Suprapubic skin (tissue), 4 donors: ENCODE measurements at regions not wholly inside any gene's neighbourhood (a gene's known extent, or its start where the extent isn't known, plus 50 kb on each side); places are given as distances from the start of the nearest gene placed in this dataset.

Experiments
- DNase-seq, 2 donors: peaks; one replicate each; pipeline ENCODE4 v3.0.0-alpha.2; 2019; ENCODE audit warnings: low spot score in 2 of 2
- H3K27ac ChIP-seq: fragments of 200-600 bp; sonication (generic); one replicate; pipeline ENCODE4 v1.5.1; 2019
- H3K27me3 ChIP-seq: fragments of 200-600 bp; sonication (generic); one replicate; pipeline ENCODE4 v1.5.1; 2019
- H3K36me3 ChIP-seq: fragments of 200-600 bp; sonication (generic); one replicate; pipeline ENCODE4 v1.5.1; 2019
- H3K4me1 ChIP-seq: fragments of 200-600 bp; sonication (generic); one replicate; pipeline ENCODE4 v1.5.1; 2019
- H3K4me3 ChIP-seq: fragments of 200-600 bp; sonication (generic); one replicate; pipeline ENCODE4 v1.5.1; 2019; ENCODE audit warnings: mild to moderate bottlenecking
- H3K9me3 ChIP-seq: fragments of 200-600 bp; sonication (generic); one replicate; pipeline ENCODE4 v1.5.1; 2019
- EP300 ChIP-seq: sonication (generic); formaldehyde crosslinking; IDR thresholded peaks from one replicate; pipeline ENCODE4 v1.6.1; 2017; ENCODE audit warnings: antibody characterized with exemption
- POLR2A ChIP-seq, 2 donors: fragments of 450-650 bp; IDR thresholded peaks; one replicate each; pipeline ENCODE4 v1.6.1; 2017; ENCODE audit warnings: antibody characterized with exemption in 2 of 2, mild to moderate bottlenecking in 2 of 2, moderate library complexity in 2 of 2
- POLR2AphosphoS5 ChIP-seq, 3 donors: sonication (generic); formaldehyde crosslinking; IDR thresholded peaks; one replicate each; pipeline ENCODE4 v1.6.1; 2017; ENCODE audit warnings: antibody characterized with exemption in 3 of 3
- WGBS: methylation state at CpG from one replicate; pipeline ENCODE4 v1.1.5; 2018; 5-methylcytosine and 5-hydroxymethylcytosine counted together
- TF ChIP-seq, protein P1 (sequence below), 2 donors: fragments of 200-600 bp in 1 of 2; fragments of 450-650 bp in 1 of 2; sonication (generic) in 1 of 2; IDR thresholded peaks; one replicate each; pipeline ENCODE4 v1.5.1; 2016 to 2019; ENCODE audit warnings: antibody characterized with exemption in 2 of 2, mild to moderate bottlenecking in 1 of 2, moderate library complexity in 1 of 2

DNA sequence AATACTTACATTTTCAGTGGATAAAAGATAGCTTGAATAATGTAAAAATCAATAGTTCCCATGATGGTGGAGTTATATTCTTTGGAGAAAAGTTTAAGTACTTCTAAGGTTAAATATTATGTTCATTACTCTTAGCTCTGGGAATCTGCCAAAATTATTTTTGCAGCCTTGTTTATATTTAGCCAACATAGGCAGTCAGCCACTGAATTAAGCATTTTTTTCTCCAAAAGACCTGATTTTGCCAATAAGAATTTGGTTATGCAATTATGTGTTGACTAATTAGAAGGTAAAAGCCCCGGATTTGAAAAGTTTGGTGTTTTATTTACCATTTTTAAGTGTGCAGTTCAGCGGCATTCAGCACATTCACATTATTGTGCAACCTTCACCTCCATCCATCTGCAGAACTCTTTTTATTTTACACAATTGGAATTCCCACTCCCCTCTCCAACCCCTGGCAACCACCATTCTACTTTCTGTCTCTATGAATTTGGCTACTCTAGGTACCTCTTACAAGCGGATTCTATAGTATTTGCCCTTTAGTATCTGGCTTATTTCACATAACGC lies 90.1 kb upstream of the C1QTNF9B start:
- no peak overlapping the region for H3K4me3 ChIP-seq
- TF ChIP-seq POLR2A (IDR thresholded peaks at IDR 0.05) (no peak), EP300 (no peak), POLR2AphosphoS5 (IDR thresholded peaks at IDR 0.05) (no peak)
- TF ChIP-seq, protein P1, sequence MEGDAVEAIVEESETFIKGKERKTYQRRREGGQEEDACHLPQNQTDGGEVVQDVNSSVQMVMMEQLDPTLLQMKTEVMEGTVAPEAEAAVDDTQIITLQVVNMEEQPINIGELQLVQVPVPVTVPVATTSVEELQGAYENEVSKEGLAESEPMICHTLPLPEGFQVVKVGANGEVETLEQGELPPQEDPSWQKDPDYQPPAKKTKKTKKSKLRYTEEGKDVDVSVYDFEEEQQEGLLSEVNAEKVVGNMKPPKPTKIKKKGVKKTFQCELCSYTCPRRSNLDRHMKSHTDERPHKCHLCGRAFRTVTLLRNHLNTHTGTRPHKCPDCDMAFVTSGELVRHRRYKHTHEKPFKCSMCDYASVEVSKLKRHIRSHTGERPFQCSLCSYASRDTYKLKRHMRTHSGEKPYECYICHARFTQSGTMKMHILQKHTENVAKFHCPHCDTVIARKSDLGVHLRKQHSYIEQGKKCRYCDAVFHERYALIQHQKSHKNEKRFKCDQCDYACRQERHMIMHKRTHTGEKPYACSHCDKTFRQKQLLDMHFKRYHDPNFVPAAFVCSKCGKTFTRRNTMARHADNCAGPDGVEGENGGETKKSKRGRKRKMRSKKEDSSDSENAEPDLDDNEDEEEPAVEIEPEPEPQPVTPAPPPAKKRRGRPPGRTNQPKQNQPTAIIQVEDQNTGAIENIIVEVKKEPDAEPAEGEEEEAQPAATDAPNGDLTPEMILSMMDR (IDR thresholded peaks at IDR 0.05), result no peak
- no peaks in the 10 kb centered on the region for H3K36me3 ChIP-seq
- H3K4me1 ChIP-seq, result peaks cover 20% of the 10 kb centered on the region
- H3K27me3 ChIP-seq, result no peaks in the 10 kb centered on the region
- no peak for DNase-seq
- no peak overlapping the region for H3K27ac ChIP-seq
- no peaks in the 10 kb centered on the region for H3K9me3 ChIP-seq
- 61% methylated on average over 4 of the region's 4 CpGs for WGBS

DNA sequence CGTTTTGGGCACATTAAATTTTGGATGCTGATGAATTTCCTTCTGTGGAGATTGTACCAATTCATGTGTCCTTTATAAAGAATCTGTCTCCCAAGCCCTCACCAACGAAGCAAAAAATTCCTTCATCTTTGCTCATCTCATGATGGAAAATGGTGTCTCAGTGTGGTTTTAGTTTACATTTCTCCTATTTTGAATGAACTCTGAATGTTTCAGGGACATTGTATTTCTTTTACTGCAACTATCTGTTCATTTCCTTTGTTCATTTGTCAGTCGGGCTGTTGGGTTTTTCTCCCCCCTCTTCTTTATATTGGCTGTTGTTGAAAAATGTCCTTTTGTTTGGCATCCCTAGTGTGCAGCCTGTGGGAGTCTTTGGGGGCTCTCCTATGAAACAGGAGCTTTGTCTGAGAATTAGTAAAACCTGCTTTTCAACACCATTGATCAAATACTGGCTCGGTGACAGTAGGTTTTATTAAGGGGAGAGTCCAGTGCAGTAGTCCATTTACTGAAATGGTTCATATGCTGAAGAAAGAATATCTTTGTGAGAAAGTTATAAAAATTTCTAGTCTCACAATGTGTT lies 91.3 kb upstream of the C1QTNF9B start:
- 73% methylated on average over 4 of the region's 4 CpGs for WGBS
- no peaks in the 10 kb centered on the region for H3K36me3 ChIP-seq
- H3K4me1 ChIP-seq, result peaks cover 20% of the 10 kb centered on the region
- DNase-seq, result no peak
- no peak overlapping the region for H3K4me3 ChIP-seq
- TF ChIP-seq, protein P1 (IDR thresholded peaks at IDR 0.05), result no peak
- TF ChIP-seq POLR2AphosphoS5 (IDR thresholded peaks at IDR 0.05) (no peak), POLR2A (IDR thresholded peaks at IDR 0.05) (no peak), EP300 (no peak)
- no peak overlapping the region for H3K27ac ChIP-seq
- H3K27me3 ChIP-seq, result no peaks in the 10 kb centered on the region
- no peaks in the 10 kb centered on the region for H3K9me3 ChIP-seq

DNA sequence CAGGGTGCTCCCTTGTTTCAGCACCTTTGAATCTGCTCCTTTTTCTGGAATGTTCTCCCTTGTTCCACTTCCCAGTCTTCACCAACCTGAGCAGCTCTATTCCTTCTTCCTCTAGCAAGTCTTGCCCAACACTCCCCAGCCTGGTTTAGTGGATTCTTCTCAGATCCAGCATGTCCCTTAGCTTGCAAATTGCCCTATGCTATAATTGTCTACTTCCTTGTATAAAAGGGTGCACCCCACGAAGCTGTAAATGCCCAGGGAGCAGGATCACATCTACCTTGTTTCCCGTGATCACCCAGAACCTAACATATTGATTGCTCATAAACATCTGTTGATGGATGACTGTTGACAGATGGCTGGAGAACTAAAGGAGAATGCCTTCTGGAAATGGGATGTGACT lies 93.2 kb upstream of the C1QTNF9B start:
- WGBS, result 65% methylated on average over 2 of the region's 2 CpGs
- no peak for DNase-seq
- no peak overlapping the region for H3K27ac ChIP-seq
- no peaks in the 10 kb centered on the region for H3K36me3 ChIP-seq
- no peak overlapping the region for H3K4me3 ChIP-seq
- no peaks in the 10 kb centered on the region for H3K9me3 ChIP-seq
- no peak for TF ChIP-seq POLR2A (IDR thresholded peaks at IDR 0.05)
- TF ChIP-seq EP300, result no peak
- TF ChIP-seq POLR2AphosphoS5 (IDR thresholded peaks at IDR 0.05), result no peak
- TF ChIP-seq, protein P1 (IDR thresholded peaks at IDR 0.05), result no peak
- peaks cover 4% of the 10 kb centered on the region for H3K4me1 ChIP-seq
- H3K27me3 ChIP-seq, result no peaks in the 10 kb centered on the region

DNA sequence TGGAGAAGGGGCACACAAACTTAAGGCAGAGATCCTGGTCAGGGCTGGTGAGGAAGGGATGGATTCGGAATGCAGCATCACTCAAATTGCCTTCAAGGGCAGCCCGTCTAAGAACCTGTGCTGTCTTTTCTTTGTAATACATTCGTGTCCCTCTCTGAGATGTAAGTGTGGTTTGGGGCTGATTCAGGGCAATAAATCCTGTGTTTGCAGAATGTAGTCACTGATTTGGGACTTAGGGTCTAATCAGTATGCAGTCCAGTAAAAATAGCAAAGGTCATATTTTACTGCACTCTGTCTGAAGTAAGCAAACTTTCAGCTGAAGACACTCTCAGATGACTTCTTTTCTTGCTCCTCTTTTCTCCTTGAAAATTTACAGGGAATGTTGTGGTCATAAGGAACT lies 93.8 kb upstream of the C1QTNF9B start:
- Histone ChIP-seq H3K4me3 (no peak overlapping the region), H3K4me1 (peaks cover 4% of the 10 kb centered on the region), H3K27ac (no peak overlapping the region), H3K36me3 (no peaks in the 10 kb centered on the region), H3K9me3 (no peaks in the 10 kb centered on the region), H3K27me3 (no peaks in the 10 kb centered on the region)
- 86% methylated on average over 3 of the region's 3 CpGs for WGBS
- no peak for TF ChIP-seq EP300
- TF ChIP-seq, protein P1 (IDR thresholded peaks at IDR 0.05), result no peak
- TF ChIP-seq POLR2A (IDR thresholded peaks at IDR 0.05), result no peak
- TF ChIP-seq POLR2AphosphoS5 (IDR thresholded peaks at IDR 0.05), result no peak
- no peak for DNase-seq

DNA sequence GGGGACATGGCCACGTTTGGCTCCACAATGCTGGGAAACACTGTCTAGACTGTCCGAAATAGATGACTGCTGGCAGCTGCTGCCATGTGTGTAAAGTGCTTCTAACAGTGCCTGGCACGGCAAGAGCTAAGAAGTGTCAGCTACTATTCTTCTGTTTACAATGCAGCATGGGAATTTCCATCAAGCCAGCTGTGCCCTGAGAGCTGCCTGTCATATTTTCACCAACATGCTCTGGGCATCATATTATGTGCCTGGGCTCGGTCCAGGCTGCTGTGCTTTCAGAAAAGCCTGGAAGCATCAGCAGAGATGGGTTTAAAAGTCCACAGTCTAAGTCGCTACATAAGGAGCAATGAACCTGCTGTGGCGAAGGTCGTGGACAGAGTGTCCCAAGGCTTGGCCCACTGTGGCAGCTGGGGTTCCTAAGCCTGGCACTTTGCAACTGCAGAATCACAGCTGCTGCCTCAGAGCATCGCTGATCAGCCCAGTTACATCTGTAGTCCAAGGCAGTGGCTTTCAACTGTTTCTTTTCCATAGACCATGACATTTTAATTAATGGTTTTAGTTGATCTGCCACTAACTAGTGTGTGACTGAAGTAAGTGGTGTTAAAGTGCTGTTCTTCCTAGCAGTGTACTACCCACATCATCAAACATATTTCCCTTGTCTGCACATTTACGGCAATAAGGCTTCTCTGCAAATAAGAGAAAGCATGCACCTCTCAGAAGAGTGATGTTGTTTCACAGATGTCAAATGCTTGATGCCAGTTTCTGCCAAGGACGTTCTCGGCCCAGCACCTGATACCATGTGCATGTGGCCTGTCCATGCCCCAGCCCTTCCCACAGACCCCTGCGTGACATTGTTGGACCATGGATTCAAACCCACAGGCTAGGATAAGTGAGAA lies 95.7 kb upstream of the C1QTNF9B start:
- DNase-seq, result no peak
- TF ChIP-seq, protein P1 (IDR thresholded peaks at IDR 0.05), result no peak
- TF ChIP-seq EP300, result no peak
- TF ChIP-seq POLR2AphosphoS5 (IDR thresholded peaks at IDR 0.05), result no peak
- no peak for TF ChIP-seq POLR2A (IDR thresholded peaks at IDR 0.05)
- WGBS, result 86% methylated on average over 8 of the region's 12 CpGs

More for the DNA sequence above, 95.7 kb upstream of the C1QTNF9B start:
- H3K36me3 ChIP-seq, result no peaks in the 10 kb centered on the region
- no peaks in the 10 kb centered on the region for H3K9me3 ChIP-seq
- no peaks in the 10 kb centered on the region for H3K27me3 ChIP-seq
- no peak overlapping the region for H3K27ac ChIP-seq
- no peaks in the 10 kb centered on the region for H3K4me1 ChIP-seq
- no peak overlapping the region for H3K4me3 ChIP-seq
